Skin epidermis (tissue), 12 donors: ENCODE measurements at regions not wholly inside any gene's neighbourhood (a gene's known extent, or its start where the extent isn't known, plus 50 kb on each side); places are given as distances from the start of the nearest gene placed in this dataset.

ENCODE experiments used
- H3K27ac ChIP-seq, 21 experiments: fragments of 200-600 bp; sonication (generic) in 11 of 21; one replicate each; pipeline ENCODE4 v1.5.0; 2020; ENCODE audit warnings: mild to moderate bottlenecking in 3 of 21, inconsistent platforms in 2 of 21, moderate library complexity in 2 of 21
- H3K4me3 ChIP-seq, 7 experiments: fragments of 200-600 bp; sonication (generic) in 2 of 7; one replicate each; pipeline ENCODE4 v1.5.0; 2020; ENCODE audit warnings: inconsistent platforms in 2 of 7, mild to moderate bottlenecking in 2 of 7, moderate library complexity in 1 of 7

DNA sequence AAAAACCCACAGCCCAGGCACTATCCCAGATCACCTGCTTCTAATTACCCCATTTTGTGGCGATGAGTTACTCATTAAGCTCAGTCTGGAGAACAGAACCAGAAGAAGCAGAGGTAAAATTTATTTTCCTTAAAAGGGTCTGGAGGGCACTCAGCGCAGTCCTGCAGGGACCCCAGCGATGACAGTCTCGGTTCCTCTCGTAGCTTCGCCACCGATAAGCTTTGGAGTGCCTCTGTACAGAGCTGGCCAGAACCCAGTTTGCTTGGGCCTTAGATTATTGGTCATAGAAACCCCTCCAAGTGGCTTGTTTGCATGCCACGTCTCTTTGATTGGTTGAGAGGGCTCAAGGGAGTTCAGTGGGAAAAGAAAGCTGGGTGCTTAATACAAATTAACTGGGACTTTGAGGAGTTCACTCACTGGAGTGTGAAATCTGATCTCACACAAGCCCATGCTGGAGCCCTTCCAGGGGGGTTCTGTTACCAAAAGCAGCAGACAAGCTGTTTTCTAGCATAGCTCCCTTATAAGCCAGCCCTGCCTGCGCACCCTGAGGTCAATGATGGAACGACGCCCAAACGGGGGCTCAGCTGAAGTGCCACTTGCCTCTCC lies 158.5 kb upstream of the ARID1B start:
- Histone ChIP-seq H3K27ac (no peak overlapping the region), H3K4me3 (no peak overlapping the region)

GRCh38 chr6:156617941-156618340 lies 159.2 kb upstream of the ARID1B start:
- H3K4me3 ChIP-seq: no peak overlapping the region
- H3K27ac ChIP-seq: no peak overlapping the region

GRCh38 chr6:156617376-156617775 lies 159.8 kb upstream of the ARID1B start:
- no peak overlapping the region for H3K4me3 ChIP-seq
- no peak overlapping the region for H3K27ac ChIP-seq

DNA sequence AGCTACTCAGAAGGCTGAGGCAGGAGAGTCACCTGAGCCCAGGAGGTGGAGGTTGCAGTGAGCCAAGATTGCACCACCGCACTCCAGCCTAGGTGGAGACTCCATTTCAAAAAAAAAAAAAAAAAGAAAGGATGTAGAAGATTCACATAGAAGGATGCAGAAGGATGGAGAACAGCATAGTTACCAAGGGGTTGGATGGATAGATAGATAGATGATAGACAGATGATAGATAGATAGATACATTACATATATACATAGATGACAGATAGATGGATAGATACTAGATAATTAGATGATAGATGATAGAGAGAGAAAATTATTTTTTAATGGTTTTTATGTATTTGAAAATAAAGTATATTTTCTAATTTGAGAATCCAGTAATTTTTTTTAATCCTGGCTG lies 160.7 kb upstream of the ARID1B start:
- H3K27ac ChIP-seq: no peak overlapping the region

DNA sequence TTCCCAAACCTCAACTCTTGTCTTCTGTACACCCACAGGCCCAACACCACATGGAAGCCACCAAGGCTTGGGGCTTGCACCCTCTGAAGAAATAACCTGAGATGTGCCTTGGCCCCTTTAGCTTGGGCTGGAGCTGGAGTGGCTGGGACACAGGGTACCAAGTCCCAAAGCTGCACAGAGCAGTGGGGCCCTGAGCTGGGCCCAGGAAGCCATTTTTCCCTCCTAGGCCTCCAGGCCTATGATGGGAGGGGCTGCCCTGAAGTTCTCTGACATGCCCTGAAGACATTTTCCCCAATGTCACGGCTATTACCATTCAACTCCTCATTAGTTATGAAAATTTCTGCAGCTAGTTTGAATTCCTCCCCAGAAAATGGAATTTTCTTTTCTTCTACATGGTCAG lies 163.2 kb upstream of the ARID1B start:
- H3K4me3 ChIP-seq: no peak overlapping the region
- no peak overlapping the region for H3K27ac ChIP-seq

More for the DNA sequence above, 160.7 kb upstream of the ARID1B start:
- no peak overlapping the region for H3K4me3 ChIP-seq

DNA sequence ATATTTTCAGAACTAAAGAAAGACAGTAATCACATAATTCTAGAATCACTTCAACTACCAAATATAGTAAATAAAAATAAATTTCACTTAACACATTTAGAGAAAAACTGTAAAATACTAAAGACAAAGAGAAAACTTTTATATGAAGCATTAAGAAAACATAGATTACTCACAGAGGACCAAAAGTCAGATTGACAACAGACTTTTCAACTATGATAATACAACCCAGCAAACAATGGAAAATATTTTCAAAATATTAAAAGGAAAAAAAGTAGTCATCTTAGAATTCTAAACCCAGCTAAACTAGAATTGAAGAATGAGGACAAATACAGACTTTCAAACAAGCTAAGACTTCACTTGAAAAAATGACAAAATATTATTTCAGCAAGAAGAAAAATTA lies 164.8 kb upstream of the ARID1B start:
- H3K27ac ChIP-seq: no peak overlapping the region
- no peak overlapping the region for H3K4me3 ChIP-seq

DNA sequence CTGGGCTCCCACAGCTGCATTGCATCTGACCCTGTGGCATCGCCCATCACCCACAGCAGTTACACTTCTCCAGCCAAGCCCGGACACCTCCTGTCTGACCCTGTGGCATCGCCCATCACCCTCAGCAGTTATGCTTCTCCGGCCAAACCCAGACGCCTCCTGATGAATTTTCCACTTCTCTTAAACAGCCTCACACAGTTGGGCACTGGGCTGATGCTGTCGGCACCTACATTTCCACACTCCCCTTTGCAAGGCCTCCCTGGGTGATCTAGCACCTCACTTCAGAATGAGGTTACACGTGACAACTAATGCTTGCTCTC lies 175.2 kb upstream of the ARID1B start:
- no peak overlapping the region for H3K4me3 ChIP-seq
- H3K27ac ChIP-seq: no peak overlapping the region

GRCh38 chr6:156601152-156602065 lies 175.8 kb upstream of the ARID1B start:
- H3K4me3 ChIP-seq: no peak overlapping the region
- H3K27ac ChIP-seq: peak overlapping the region in 2 of 21 experiments; percentile 13 to 65

GRCh38 chr6:156600678-156601077 lies 176.5 kb upstream of the ARID1B start:
- peak overlapping the region in 3 of 21 experiments; percentile 13 to 65 (median 43) for H3K27ac ChIP-seq
- no peak overlapping the region for H3K4me3 ChIP-seq

DNA sequence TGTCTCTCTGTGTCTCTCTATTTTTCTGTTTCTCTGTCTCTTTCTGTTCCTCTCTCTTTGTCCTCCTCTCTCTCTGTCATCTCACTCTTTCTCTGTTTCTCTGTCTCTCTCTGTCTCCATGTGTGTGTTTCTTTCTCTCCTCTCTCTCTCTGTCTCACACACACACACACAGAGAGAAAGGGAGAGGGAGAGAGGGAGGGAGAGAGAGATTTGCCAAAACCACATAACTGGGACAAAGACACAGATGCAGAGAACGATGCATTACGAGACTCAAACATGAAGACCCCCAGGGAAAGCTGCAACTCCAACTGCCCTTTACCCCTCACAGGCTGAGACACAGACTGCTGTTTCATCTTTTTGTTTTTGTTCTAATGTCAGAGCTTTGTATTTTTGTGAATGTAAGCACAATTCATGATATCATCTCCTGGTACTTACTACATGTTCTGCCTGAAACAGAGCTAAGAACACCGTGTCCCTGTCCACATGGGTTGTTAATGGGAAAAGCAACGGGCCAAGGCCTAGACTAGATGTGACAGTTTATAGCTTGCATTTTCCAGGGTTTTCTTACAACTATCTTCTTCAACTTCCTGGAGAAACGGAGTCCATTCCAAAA lies 177.1 kb upstream of the ARID1B start:
- H3K27ac ChIP-seq: peak overlapping the region in 4 of 21 experiments; percentile 8 to 65 (median 34)
- H3K4me3 ChIP-seq: no peak overlapping the region

DNA sequence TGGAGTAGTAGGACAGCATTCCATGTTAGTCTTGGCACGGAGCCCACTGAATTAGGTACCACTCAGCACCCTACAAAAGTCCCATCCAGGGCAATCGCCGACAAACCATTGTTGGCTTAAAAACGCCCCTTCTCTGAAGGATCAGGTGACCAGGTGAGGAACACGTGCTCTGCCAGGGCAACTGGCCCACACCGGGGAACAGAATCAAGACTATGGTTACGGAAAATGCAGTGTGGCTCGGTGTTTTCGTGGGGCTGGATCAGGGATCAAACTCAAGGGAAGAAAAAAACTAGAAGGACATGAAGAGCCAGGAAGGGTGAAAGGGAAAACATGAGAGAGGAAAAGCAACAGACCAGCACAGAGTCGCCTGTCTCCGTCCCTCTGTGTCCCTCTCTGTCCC lies 177.8 kb upstream of the ARID1B start:
- H3K4me3 ChIP-seq: no peak overlapping the region
- H3K27ac ChIP-seq: peak overlapping the region in 3 of 21 experiments; percentile 8 to 65 (median 25)

DNA sequence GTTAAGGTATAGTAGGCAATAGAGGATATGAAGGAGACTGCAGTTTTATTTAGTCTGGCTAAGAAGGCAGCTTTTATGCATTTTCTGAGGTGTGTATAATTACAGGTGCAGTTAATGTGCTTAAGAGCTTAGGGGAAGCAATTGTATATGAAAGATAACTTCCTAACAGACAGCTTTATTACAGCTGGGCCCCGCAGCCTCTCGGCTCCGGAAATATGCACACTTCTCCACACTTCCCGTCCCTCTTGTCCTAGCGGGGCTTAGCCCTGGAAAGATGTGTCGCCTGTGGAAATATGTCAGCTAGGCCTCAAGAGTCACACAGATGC lies 178.4 kb upstream of the ARID1B start:
- Histone ChIP-seq H3K4me3 (no peak overlapping the region), H3K27ac (no peak overlapping the region)

DNA sequence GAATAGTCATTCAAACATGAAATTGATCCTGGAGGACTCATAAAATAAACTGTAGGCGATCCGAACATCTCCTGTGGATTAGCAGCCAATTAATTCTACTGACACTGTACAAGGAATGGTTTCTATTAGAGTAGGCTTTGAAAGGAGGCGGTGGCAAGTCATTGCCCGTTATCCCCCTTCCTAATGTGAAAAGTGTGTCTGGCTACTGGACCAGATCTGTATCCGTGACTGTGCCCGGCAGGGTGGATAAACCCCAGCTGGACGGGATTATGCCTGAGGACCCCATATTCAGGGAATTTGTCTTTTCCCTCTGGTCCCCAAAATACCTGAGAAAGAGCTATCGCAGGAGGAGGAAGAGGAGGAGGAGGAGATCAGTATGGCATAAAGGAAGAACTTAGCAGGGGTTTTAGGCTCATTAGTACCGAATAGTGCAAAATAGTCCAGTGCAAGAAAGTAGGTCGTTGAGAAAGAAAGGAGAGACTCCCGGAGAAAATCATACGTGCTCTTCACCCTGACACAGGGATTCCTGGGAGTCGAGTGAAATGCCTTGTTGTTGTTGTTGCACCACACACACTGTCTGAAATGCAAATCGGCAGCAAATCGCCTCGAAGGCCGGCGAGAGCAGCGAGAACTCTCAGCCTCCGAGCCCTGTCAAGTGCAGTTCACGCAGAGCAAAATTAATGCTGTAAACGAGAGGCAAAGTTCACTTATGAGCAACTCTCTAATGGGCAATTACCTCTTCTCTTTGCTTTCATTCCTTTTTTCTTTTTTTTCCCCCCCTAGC lies 178.9 kb upstream of the ARID1B start:
- H3K27ac ChIP-seq: no peak overlapping the region
- H3K4me3 ChIP-seq: no peak overlapping the region

DNA sequence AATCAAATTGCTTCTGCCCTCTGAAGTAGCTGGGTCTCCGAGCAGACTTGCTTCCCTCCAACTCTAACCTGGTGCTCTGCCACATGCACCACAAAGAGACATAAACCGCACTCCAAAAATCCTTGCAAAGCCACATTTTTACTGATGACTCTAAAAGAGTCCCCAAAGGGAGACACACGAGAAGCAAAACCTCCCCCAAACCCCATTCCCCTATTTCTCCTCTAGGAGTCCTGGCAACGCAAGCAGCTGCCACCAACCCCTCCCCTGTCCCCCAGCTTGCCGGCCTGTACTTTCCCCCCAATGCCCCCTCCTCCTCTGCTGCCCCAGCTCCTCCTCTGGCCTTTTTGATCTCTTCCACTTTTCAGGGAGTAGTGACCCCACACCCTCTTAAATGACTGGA lies 180.1 kb upstream of the ARID1B start:
- Histone ChIP-seq H3K4me3 (no peak overlapping the region), H3K27ac (no peak overlapping the region)

DNA sequence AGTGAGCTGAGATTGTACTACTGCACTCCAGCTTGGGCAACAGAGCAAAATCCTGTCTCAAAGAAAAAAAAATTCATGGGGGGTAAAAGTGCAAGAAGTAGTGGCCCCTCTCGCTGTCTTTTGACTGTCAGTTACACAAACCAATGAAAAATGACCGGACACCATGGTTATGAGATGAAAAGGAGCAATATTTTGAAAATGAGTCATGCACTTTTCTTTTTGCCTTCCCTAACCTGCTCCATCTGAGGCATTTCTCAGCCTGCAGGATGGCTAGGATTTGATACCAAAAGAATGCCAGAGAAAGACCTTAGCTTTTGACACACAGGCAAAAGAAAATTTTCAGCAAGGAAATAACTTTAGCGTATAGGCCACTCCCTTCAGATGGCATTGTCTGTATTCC lies 181.7 kb upstream of the ARID1B start:
- H3K27ac ChIP-seq: no peak overlapping the region
- H3K4me3 ChIP-seq: no peak overlapping the region

DNA sequence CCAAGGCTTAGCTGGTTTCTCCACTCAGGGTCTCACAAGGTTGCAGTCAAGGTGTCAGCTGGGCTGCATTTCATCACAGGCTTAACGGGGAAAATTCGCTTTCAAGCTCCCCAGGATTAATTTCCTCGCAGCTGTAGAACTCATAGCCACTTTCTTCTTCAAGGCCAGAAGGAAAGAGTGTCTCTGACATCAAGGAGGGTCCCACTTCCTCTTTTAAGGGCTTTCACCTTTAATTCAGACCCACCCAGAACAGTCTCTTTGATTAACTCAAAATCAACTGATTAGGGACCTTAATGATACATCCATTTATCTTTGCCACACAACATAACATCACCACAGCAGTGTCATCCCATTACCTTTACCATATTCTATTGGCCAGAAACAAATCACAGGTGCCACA lies 183.3 kb upstream of the ARID1B start:
- Histone ChIP-seq H3K4me3 (no peak overlapping the region), H3K27ac (no peak overlapping the region)

GRCh38 chr6:156593127-156593526 lies 184.1 kb upstream of the ARID1B start:
- Histone ChIP-seq H3K27ac (no peak overlapping the region), H3K4me3 (no peak overlapping the region)

DNA sequence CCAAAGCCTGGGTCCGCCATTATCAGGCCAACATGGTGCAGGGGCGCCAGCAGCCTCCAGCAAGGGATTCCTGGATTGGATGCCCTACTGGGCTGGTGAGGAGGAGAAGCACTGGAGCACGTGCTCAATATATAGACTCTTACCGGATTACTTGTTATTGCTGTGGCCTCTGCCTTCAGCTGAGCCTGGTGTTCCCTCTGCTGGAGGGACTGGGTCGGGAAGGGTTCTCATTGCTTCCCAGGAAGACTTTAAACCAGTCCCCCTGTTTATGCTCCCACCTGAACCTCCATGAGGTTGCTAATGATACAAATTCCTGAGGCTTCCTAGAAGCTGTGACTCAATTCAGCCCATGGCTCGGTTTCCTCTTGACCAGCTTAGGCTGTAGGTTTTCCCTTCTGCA lies 186.7 kb upstream of the ARID1B start:
- H3K27ac ChIP-seq: no peak overlapping the region

DNA sequence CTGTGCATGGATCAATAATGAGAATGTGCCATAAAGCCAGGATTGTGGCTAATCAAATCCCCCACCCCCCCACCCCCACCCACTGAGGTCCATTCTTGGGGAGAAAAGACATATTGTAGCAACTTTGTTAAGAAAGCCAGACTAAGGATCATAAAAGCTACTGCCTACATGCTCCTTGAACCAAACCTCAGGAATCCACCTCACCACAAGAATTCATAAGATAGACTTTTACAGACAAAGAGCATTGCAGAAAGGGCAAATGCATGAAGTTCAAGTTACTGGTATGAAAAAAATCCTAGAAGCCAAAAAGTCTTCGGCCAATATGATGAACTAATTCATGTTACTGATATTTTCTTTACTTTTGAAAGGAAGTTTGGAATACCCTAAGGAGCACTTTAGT lies 187.9 kb upstream of the ARID1B start:
- Histone ChIP-seq H3K27ac (no peak overlapping the region), H3K4me3 (no peak overlapping the region)

More for the DNA sequence above, 186.7 kb upstream of the ARID1B start:
- no peak overlapping the region for H3K4me3 ChIP-seq

DNA sequence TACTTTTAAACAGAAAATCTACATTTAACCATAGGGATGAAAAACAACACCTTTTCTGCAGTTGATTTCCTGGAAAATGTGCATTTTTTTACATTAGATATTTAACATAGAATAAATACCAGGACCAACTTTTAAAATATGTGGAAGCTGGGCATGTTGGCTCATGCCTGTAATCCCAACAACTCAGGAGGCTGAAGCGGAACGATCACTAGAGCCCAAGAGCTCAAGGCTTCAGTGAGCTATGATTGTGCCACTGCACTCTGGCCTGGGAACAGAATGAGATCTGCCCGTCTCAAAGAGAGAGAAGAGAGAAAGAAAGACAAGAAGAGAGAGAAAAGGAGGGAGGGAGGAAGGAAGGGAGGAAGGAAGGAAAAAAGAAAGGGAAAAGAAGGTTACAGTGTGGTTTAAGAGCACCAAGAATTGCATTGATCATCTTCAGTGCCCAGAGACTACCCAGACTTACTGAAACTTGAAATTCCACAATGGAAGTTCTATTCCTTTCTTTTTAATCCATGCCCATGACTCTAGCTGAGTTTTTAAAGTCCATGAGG lies 189.4 kb upstream of the ARID1B start:
- no peak overlapping the region for H3K27ac ChIP-seq
- H3K4me3 ChIP-seq: no peak overlapping the region
